ENCODE measurements at regions not wholly inside any gene's neighbourhood (a gene's known extent, or its start where the extent isn't known, plus 50 kb on each side); places are given as distances from the start of the nearest gene placed in this dataset.
"Not testable (repeated sequence)": the region's sequence is repeated elsewhere in the genome, so short reads cannot be mapped to it uniquely, and the experiment has no call there.

GRCh38 chr18:43952398-43952797 lies 675.1 kb upstream of the SYT4 start:
- FAIRE-seq (no peak), DNase-seq (ENCODE audit: insufficient read length) (no peak)
- TF ChIP-seq POLR2A (IDR thresholded peaks at IDR 0.05; ENCODE audit: low read depth, low read length) (no peak), POLR2AphosphoS5 (IDR thresholded peaks at IDR 0.05; ENCODE audit: low read depth, low read length) (no peak), TAF1 (IDR thresholded peaks at IDR 0.05; ENCODE audit: borderline replicate concordance, low read depth, low read length) (no peak)

GRCh38 chr18:43961722-43962121 lies 684.4 kb upstream of the SYT4 start:
- TF ChIP-seq TAF1 (IDR thresholded peaks at IDR 0.05; ENCODE audit: borderline replicate concordance, low read depth, low read length) (no peak), POLR2A (IDR thresholded peaks at IDR 0.05; ENCODE audit: low read depth, low read length) (no peak), POLR2AphosphoS5 (IDR thresholded peaks at IDR 0.05; ENCODE audit: low read depth, low read length) (no peak)
- no peak for FAIRE-seq
- no peak for DNase-seq (ENCODE audit: insufficient read length)

- TF ChIP-seq TAF1 (IDR thresholded peaks at IDR 0.05; ENCODE audit: borderline replicate concordance, low read depth, low read length) (no peak), POLR2A (IDR thresholded peaks at IDR 0.05; ENCODE audit: low read depth, low read length) (no peak), POLR2AphosphoS5 (IDR thresholded peaks at IDR 0.05; ENCODE audit: low read depth, low read length) (no peak)
- DNase-seq (ENCODE audit: insufficient read length) (no peak), FAIRE-seq (no peak)
These were observed 687.4 kb upstream of the SYT4 start for GRCh38 chr18:43964666-43965065.

- no peak for TF ChIP-seq POLR2AphosphoS5 (IDR thresholded peaks at IDR 0.05; ENCODE audit: low read depth, low read length)
- no peak for TF ChIP-seq POLR2A (IDR thresholded peaks at IDR 0.05; ENCODE audit: low read depth, low read length)
- no peak for TF ChIP-seq TAF1 (IDR thresholded peaks at IDR 0.05; ENCODE audit: borderline replicate concordance, low read depth, low read length)
- no peak for DNase-seq (ENCODE audit: insufficient read length)
These were observed 688.4 kb upstream of the SYT4 start for GRCh38 chr18:43965691-43966090.

GRCh38 chr18:43970656-43971055 lies 693.4 kb upstream of the SYT4 start:
- no peak for DNase-seq (ENCODE audit: insufficient read length)
- FAIRE-seq: no peak
- no peak for TF ChIP-seq POLR2A (IDR thresholded peaks at IDR 0.05; ENCODE audit: low read depth, low read length)
- no peak for TF ChIP-seq POLR2AphosphoS5 (IDR thresholded peaks at IDR 0.05; ENCODE audit: low read depth, low read length)
- no peak for TF ChIP-seq TAF1 (IDR thresholded peaks at IDR 0.05; ENCODE audit: borderline replicate concordance, low read depth, low read length)

More at GRCh38 chr18:43965691-43966090, 688.4 kb upstream of the SYT4 start:
- no peak for FAIRE-seq

- TF ChIP-seq TAF1 (IDR thresholded peaks at IDR 0.05; ENCODE audit: borderline replicate concordance, low read depth, low read length) (no peak), POLR2AphosphoS5 (IDR thresholded peaks at IDR 0.05; ENCODE audit: low read depth, low read length) (no peak), POLR2A (IDR thresholded peaks at IDR 0.05; ENCODE audit: low read depth, low read length) (no peak)
- FAIRE-seq: no peak
- no peak for DNase-seq (ENCODE audit: insufficient read length)
These were observed 700.9 kb upstream of the SYT4 start for GRCh38 chr18:43978174-43978573.

GRCh38 chr18:43982582-43982981 lies 698.1 kb upstream of the SETBP1 start:
- TF ChIP-seq TAF1 (IDR thresholded peaks at IDR 0.05; ENCODE audit: borderline replicate concordance, low read depth, low read length) (no peak), POLR2AphosphoS5 (IDR thresholded peaks at IDR 0.05; ENCODE audit: low read depth, low read length) (no peak), POLR2A (IDR thresholded peaks at IDR 0.05; ENCODE audit: low read depth, low read length) (no peak)
- FAIRE-seq (no peak), DNase-seq (ENCODE audit: insufficient read length) (no peak)

- FAIRE-seq; DNase-seq (ENCODE audit: insufficient read length): not testable (repeated sequence)
These were observed 693.6 kb upstream of the SETBP1 start for GRCh38 chr18:43987061-43987460.

GRCh38 chr18:43992741-43993140 lies 687.9 kb upstream of the SETBP1 start:
- DNase-seq (ENCODE audit: insufficient read length) (no peak), FAIRE-seq (no peak)
- TF ChIP-seq TAF1 (IDR thresholded peaks at IDR 0.05; ENCODE audit: borderline replicate concordance, low read depth, low read length): no peak
- TF ChIP-seq POLR2AphosphoS5 (IDR thresholded peaks at IDR 0.05; ENCODE audit: low read depth, low read length): no peak
- no peak for TF ChIP-seq POLR2A (IDR thresholded peaks at IDR 0.05; ENCODE audit: low read depth, low read length)

GRCh38 chr18:43994381-43994780 lies 686.3 kb upstream of the SETBP1 start:
- no peak for TF ChIP-seq POLR2AphosphoS5 (IDR thresholded peaks at IDR 0.05; ENCODE audit: low read depth, low read length)
- TF ChIP-seq TAF1 (IDR thresholded peaks at IDR 0.05; ENCODE audit: borderline replicate concordance, low read depth, low read length): no peak
- no peak for TF ChIP-seq POLR2A (IDR thresholded peaks at IDR 0.05; ENCODE audit: low read depth, low read length)
- DNase-seq (ENCODE audit: insufficient read length) (no peak), FAIRE-seq (no peak)

GRCh38 chr18:44013871-44014270 lies 666.8 kb upstream of the SETBP1 start:
- TF ChIP-seq POLR2AphosphoS5 (IDR thresholded peaks at IDR 0.05; ENCODE audit: low read depth, low read length) (no peak), TAF1 (IDR thresholded peaks at IDR 0.05; ENCODE audit: borderline replicate concordance, low read depth, low read length) (no peak), POLR2A (IDR thresholded peaks at IDR 0.05; ENCODE audit: low read depth, low read length) (no peak)
- FAIRE-seq (no peak), DNase-seq (ENCODE audit: insufficient read length) (no peak)

- FAIRE-seq: no peak
- DNase-seq (ENCODE audit: insufficient read length): no peak
- TF ChIP-seq TAF1 (IDR thresholded peaks at IDR 0.05; ENCODE audit: borderline replicate concordance, low read depth, low read length): no peak
- no peak for TF ChIP-seq POLR2AphosphoS5 (IDR thresholded peaks at IDR 0.05; ENCODE audit: low read depth, low read length)
- no peak for TF ChIP-seq POLR2A (IDR thresholded peaks at IDR 0.05; ENCODE audit: low read depth, low read length)
These were observed 655.3 kb upstream of the SETBP1 start for GRCh38 chr18:44025421-44025820.

- FAIRE-seq (no peak), DNase-seq (ENCODE audit: insufficient read length) (no peak)
- no peak for TF ChIP-seq POLR2AphosphoS5 (IDR thresholded peaks at IDR 0.05; ENCODE audit: low read depth, low read length)
- no peak for TF ChIP-seq TAF1 (IDR thresholded peaks at IDR 0.05; ENCODE audit: borderline replicate concordance, low read depth, low read length)
- TF ChIP-seq POLR2A (IDR thresholded peaks at IDR 0.05; ENCODE audit: low read depth, low read length): no peak
These were observed 652.6 kb upstream of the SETBP1 start for GRCh38 chr18:44028109-44028508.
